HG02610 (cell line): ENCODE measurements at regions not wholly inside any gene's neighbourhood (a gene's known extent, or its start where the extent isn't known, plus 50 kb on each side); places are given as distances from the start of the nearest gene placed in this dataset.
A peak's percentile ranks its signal among the peaks of the same experiment; 100 is the strongest.
"Not testable (repeated sequence)": the region's sequence is repeated elsewhere in the genome, so short reads cannot be mapped to it uniquely, and the experiment has no call there.

ENCODE experiments used
- ATAC-seq: cut with Tn5 transposase; IDR thresholded peaks from one replicate; pipeline ENCODE4 v1.9.1; 2021; ENCODE audit warnings: mild to moderate bottlenecking, moderate library complexity; ENCODE audit not compliant: unreplicated experiment

GRCh38 chr9:21688108-21689102, 114.0 kb upstream of the MTAP start:
- no peak for ATAC-seq

DNA sequence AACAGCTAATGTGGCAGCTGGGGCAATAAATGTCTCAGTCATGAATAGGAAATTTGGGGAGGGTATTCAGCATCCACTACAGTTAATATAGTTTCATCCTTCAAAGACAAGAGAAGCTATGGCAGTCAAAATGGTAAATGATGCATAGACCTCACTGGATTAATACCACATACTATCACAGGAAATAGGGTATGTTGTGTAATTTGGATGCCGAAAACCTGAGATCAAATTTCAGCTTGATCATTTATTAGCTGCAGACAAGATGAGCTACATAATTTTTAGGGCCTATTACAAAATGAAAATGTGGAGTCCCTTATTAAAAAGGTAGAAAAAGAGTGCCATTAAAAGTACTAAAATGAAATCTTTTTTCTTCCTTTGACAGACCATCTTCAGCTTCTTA, 112.6 kb upstream of the MTAP start:
- no peak for ATAC-seq

DNA sequence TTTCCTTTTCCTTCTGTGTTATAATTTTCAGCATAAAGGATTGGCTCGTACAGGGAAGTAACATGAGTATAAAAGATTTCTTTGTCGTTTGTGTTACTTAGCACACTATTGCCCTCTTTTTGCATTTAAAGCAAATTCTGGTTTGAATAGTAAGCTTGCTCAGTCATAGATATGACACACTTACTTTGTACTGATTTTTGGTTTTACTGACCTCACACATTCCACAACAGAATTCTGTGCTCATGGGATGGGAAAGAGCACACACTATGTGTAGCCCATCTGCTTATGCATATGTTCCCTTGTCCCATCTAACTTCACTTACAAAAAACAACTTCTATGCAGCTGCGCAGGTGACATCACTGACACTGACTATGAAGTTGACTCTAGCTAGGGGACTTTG, 111.9 kb upstream of the MTAP start:
- ATAC-seq, result no peak

DNA sequence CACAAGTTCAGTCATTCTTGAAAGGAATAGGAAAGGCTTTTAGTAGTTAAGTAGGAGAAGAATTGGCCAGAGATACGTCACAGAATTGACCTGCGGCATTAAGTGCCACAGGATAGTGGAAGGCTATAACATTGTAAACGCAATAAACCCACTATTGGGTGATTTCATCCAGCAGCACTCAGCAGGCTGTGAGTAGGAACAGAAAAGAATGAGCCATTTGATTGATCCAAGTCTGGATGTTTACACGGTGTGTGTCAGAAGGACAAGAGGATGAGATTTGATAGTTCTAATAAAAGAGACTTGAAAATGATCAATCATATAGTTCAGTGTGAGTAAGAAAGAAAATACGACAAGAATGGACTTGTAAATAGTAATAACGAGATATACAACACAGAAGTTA, 110.0 kb upstream of the MTAP start:
- ATAC-seq, result no peak

DNA sequence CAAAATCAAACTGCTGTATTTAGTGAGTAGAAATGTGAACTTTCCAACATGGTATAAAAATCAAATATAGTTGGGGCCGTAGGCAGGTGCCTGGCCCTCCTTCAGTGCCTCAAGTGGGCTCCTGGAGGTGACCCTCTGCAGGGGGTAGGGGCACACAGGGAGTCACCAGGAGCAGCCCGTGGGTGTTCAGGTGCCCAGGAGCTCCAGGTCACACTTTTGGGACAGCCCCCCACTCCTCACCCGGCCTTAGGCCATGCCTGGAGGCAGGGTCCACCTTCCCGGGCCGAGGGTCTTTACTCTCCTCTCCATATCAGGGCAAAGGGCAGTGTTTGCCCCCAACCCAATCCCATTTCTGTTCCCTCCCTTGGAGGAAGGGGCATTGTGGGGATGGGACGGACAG, 108.0 kb upstream of the MTAP start:
- ATAC-seq, result no peak

DNA sequence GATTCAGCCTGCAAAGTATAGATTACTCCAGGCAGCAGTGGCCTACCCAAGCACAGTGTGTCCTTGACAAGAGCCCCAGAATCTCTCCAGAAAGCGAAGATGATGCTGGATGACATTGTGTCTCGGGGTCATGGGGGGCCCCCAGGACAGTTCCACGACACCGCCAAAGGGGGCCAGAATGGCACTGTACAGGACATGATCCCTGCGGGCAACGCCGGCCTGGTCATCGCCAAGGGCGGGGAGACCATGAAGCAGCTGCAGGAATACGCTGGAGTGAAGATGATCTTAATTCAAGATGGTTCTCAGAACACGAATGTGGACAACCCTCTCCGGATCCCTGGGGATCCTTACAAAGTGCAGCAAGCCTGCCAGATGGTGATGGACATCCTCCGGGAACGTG, 107.0 kb upstream of the MTAP start:
- ATAC-seq, result no peak

DNA sequence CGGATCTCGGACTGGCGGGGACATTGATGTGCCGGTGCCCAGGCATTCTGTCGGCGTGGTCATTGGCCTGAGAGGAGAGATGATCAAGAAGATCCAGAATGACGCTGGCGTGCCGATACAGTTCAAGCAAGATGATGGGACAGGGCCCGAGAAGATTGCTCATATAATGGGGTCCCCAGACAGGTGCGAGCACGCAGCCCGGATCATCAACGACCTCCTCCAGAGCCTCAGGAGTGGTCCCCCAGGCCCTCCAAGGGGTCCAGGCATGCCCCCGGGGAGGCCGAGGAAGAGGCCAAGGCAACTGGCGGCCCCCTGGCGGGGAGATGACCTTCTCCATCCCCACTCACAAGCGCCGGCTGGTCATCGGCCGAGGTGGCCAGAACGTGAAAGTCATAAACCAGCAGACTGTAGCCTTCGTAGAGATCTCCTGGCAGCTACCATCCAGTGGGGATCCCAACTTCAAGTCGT, 106.5 kb upstream of the MTAP start:
- ATAC-seq, result no peak

DNA sequence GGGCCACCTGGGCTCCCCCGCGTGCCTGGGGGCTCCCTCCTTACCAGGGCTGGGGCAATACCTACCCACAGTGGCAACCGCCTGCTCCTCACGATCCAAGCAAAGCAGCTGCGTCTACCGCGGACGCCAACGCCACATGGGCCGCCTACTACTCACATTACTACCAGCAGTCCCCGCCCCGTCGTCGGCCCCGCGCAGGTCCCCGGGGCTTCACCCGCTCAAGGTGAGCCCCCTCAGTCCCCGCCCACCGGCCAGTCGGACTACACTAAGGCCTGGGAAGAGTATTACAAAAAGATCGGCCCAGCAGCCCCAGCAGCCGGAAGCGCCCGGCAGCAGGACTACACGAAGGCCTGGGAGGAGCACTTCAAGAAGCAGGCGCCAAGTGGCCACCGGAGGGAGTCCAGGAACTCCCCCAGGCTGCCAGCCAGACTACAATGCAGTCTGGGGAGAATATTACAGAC, 106.0 kb upstream of the MTAP start:
- ATAC-seq, result no peak

GRCh38 chr9:21708260-21708711, 94.2 kb upstream of the MTAP start:
- no peak for ATAC-seq

DNA sequence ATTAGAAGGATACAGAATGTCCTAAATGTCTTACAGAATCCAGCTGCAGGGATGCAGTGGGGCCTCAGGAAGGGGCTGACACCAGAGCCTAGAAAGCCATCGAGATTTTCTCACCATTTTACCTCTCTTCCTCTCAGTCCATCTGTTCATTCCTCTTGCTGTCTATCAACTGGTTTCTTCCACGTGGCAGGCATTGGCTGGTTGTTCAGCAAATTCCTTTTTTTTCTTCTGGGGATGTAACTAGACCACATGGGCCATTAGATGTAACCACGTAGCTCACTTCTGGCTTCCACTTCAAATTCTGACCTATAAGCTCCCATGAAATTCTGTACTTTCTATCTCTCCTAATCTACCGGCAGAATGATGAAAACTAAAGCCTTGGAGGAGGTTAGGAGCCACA, 93.6 kb upstream of the MTAP start:
- ATAC-seq, result no peak

DNA sequence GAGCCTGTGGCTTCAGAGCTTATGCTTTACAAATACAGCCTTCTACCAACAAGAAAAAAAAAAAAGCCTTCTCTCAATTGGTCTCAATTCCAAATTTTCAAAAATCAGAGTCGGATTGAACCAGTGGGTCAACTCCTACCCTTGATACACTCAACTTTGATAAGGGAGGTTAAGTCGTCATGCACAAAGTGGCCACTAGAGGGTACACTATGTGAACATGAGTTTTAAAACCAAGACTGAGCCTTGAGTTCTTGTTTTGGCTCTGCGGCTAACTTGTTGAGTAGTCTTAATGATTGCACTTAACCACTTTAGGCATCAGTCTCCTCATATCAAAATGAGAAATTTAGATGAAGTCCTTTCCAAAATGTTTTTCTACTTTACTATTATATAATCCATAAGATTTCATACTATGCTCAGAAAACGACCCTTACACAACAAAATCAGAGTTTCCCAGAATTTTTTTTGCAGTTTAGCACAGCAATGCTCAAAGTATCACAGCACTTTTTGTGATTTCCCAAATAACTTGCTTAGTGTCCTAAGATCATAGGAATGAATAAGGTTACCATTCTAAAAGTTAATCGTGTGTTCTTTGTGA, 92.9 kb upstream of the MTAP start:
- peak; percentile 33 for ATAC-seq

- no peak for ATAC-seq
Measured at GRCh38 chr9:21710548-21711191, 91.8 kb upstream of the MTAP start.

- peak; percentile 85 for ATAC-seq
Measured at GRCh38 chr9:21711504-21711903, 90.9 kb upstream of the MTAP start.

DNA sequence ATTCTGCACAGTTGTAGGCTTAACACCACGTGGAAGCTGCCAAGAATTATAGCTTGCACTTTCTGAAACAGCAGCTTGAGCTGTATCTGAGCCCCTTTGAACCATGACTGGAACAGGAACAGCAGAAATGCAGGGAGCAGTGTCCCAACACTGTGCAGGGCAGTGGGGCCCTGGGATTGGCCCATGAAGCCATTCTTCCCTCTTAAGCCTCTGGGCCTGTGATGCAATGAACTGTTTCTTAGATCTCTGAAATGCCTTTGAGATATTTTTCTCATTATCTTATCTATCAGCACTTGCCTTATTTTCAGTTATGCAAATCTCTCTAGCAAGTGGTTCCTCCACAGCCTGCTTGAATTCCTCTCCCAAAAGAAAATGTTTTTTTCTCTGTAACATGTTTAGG, 87.0 kb upstream of the MTAP start:
- ATAC-seq, result no peak

- no peak for ATAC-seq
Measured at GRCh38 chr9:21720758-21721157, 81.7 kb upstream of the MTAP start.

DNA sequence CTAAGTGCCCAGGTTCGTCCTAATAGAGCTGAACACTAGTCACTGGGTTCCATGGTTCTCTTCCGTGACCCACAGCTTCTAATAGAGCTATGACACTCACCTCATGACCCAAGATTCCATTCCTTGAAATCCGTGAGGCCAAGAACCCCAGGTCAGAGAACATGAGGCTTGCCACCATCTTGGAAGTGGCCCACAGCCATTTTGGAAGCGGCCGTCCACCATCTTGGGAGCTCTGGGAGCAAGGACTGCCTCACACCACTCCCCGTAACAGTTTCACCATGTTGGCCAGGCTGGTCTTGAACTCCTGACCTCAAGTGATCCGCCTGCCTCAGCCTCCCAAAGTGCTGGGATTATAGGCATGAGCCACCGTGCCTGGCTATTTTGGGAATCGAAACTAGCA, 75.0 kb upstream of the MTAP start:
- ATAC-seq, result not testable (repeated sequence)

- ATAC-seq, result no peak
Measured at GRCh38 chr9:21728781-21729180, 73.7 kb upstream of the MTAP start.

DNA sequence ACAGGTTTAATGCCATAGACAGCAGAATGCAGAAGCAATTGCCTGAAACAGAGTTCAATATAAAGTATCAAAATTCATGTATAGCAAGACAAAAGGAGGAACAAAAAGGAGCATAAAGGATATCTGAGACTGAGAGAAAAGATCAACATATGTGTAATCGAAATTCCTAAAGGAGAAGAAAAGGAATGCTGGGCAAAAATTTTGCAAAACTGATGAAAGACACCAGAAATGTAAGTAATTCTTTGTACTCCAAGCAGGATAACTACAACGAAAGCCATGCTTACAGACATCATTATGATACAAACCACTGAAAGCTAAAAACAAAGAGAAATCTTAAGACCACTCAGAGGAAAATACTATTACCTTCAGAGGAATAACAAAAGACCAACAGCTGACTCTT, 72.8 kb upstream of the MTAP start:
- ATAC-seq, result no peak

DNA sequence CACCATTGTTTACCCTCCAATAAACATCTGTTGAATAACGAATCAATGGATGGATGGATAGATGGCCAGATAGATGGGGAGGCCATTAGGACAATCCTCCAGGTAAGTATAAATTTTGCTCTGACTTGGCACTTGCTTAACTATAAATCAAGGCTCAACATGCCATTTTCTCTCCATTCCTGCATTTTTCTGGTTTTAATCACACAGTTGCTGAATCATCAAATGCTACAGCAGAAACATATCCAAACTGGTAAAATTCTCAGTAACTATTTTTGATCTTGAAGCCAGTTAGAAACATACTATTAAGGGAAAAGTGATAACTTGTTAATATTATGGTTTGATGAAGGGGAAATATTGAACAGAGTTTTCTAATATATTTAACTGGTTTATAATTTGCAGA, 71.5 kb upstream of the MTAP start:
- no peak for ATAC-seq

- no peak for ATAC-seq
Measured at GRCh38 chr9:21741151-21741550, 61.3 kb upstream of the MTAP start.

GRCh38 chr9:21744320-21744719, 58.1 kb upstream of the MTAP start:
- ATAC-seq, result no peak

DNA sequence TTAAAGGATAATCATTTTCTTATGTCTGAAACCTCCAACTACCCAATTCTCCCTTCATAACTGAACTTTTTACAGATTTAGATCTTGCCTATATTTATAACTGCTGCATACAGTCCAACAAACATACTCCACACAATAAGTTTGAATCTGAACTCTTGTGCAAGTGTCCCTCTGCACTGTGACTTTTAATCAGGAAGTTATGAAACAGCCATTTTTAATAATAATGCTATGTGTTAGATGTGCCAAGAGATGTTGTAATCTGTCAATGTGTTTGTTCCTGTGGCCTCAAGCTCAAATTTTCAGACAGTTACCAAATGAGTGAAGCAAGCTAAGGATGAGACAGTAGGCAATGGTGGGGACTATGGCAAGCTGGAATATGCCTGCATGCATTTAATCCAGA, 57.6 kb upstream of the MTAP start:
- ATAC-seq, result no peak
